HEK293 (cell line): ENCODE measurements at regions not wholly inside any gene's neighbourhood (a gene's known extent, or its start where the extent isn't known, plus 50 kb on each side); places are given as distances from the start of the nearest gene placed in this dataset.

Experiments used
- CTCF ChIA-PET: fragments of 350-600 bp; formaldehyde crosslinking; extraction: SDS; loops from one replicate; lab custom pipeline; 2021; ENCODE audit warnings: antibody characterized with exemption; lab: Yijun Ruan, JAX
- POLR2A ChIA-PET: fragments of 300-600 bp; formaldehyde crosslinking; extraction: SDS; loops from one replicate; lab custom pipeline; 2020; ENCODE audit warnings: antibody characterized with exemption, inconsistent platforms; lab: Yijun Ruan, JAX
- H3K27ac ChIP-seq: fragments of 200-500 bp; sonication (Bioruptor generic); 2 replicates; pipeline ENCODE4 v1.5.1; 2014; ENCODE audit warnings: low read depth, low read length, control low read depth, inconsistent platforms; ENCODE audit errors: extremely low read depth
- H3K36me3 ChIP-seq, 2 experiments: fragments of 200-500 bp in 1 of 2; sonication (Bioruptor generic) in 1 of 2; 1 replicate in 1 of 2; 2 replicates in 1 of 2; pipeline ENCODE4 v1.5.1; 2014 to 2017; ENCODE audit warnings: inconsistent platforms in 2 of 2, low read length in 2 of 2; ENCODE audit not compliant: control insufficient read depth in 2 of 2, insufficient read depth in 1 of 2
- H3K4me1 ChIP-seq: fragments of 200-500 bp; sonication (Bioruptor generic); 2 replicates; pipeline ENCODE4 v1.5.1; 2014; ENCODE audit warnings: mild to moderate bottlenecking, low read length, inconsistent platforms; ENCODE audit not compliant: control insufficient read depth, insufficient read depth
- H3K4me3 ChIP-seq: 2 replicates; pipeline ENCODE4 v1.5.1; 2011; ENCODE audit warnings: low read depth, mild to moderate bottlenecking, control low read depth, low read length, moderate library complexity
- H3K9me3 ChIP-seq: fragments of 200-500 bp; sonication (Bioruptor generic); 2 replicates; pipeline ENCODE4 v1.5.1; 2014; ENCODE audit warnings: low read depth, low read length, inconsistent platforms; ENCODE audit not compliant: control insufficient read depth, insufficient read depth
- GLI2 ChIP-seq: fragments of 450-650 bp; formaldehyde crosslinking; IDR thresholded peaks from 2 replicates; pipeline ENCODE4; 2017; ENCODE audit warnings: missing biosample characterization, missing genetic modification characterization, low read depth, borderline replicate concordance
- HOXD13 ChIP-seq: sonication (generic); formaldehyde crosslinking; IDR thresholded peaks from 2 replicates; pipeline ENCODE4 v1.8.0; 2022; ENCODE audit warnings: missing genetic modification reagents, borderline replicate concordance
- KLF10 ChIP-seq: fragments of 450-650 bp; IDR thresholded peaks from 2 replicates; pipeline ENCODE4 v1.5.1; 2018; ENCODE audit warnings: missing biosample characterization, mild to moderate bottlenecking, missing genetic modification characterization
- KLF16 ChIP-seq: fragments of 450-650 bp; formaldehyde crosslinking; IDR thresholded peaks from 2 replicates; pipeline ENCODE4 v1.5.1; 2017; ENCODE audit warnings: missing biosample characterization, missing genetic modification characterization
- MEIS1 ChIP-seq: sonication (generic); formaldehyde crosslinking; IDR thresholded peaks from 2 replicates; pipeline ENCODE4 v1.8.1; 2022; ENCODE audit warnings: missing genetic modification reagents, mild to moderate bottlenecking, borderline replicate concordance
- SETDB1 ChIP-seq: IDR thresholded peaks from one replicate; pipeline ENCODE4 v1.6.1; 2017; ENCODE audit warnings: mild to moderate bottlenecking, low read length, moderate library complexity, mixed read lengths; ENCODE audit not compliant: insufficient read length
- ZBTB17 ChIP-seq: fragments of 450-650 bp; formaldehyde crosslinking; IDR thresholded peaks from 2 replicates; pipeline ENCODE4 v1.5.1; 2016; ENCODE audit warnings: missing biosample characterization, missing genetic modification characterization
- ZBTB7A ChIP-seq: fragments of 450-650 bp; formaldehyde crosslinking; IDR thresholded peaks from 2 replicates; pipeline ENCODE4 v1.5.1; 2016; ENCODE audit warnings: low read depth, missing biosample characterization, missing genetic modification characterization
- ZNF121 ChIP-seq: fragments of 450-650 bp; formaldehyde crosslinking; IDR thresholded peaks from 2 replicates; pipeline ENCODE4 v1.5.1; 2016; ENCODE audit warnings: missing biosample characterization, missing genetic modification characterization
- ZNF211 ChIP-seq: fragments of 450-650 bp; formaldehyde crosslinking; IDR thresholded peaks from 2 replicates; pipeline ENCODE4 v1.5.1; 2016; ENCODE audit warnings: low read depth, missing biosample characterization, missing genetic modification characterization
- ZNF223 ChIP-seq: fragments of 450-650 bp; formaldehyde crosslinking; IDR thresholded peaks from 2 replicates; pipeline ENCODE4 v1.5.1; 2016; ENCODE audit warnings: missing biosample characterization, missing genetic modification characterization
- ZNF23 ChIP-seq: fragments of 450-650 bp; formaldehyde crosslinking; IDR thresholded peaks from 2 replicates; pipeline ENCODE4 v1.5.1; 2016; ENCODE audit warnings: missing biosample characterization, missing genetic modification characterization, borderline replicate concordance
- ZNF274 ChIP-seq, 2 experiments: fragments of 200-500 bp in 1 of 2; fragments of 450-650 bp in 1 of 2; sonication (Bioruptor generic) in 1 of 2; formaldehyde crosslinking in 1 of 2; IDR thresholded peaks; 2 replicates each; pipeline versions ENCODE4 v1.5.1 to v1.6.1; 2014 to 2016; ENCODE audit warnings: borderline replicate concordance in 1 of 2, inconsistent platforms in 1 of 2, low read length in 1 of 2, missing biosample characterization in 1 of 2, missing genetic modification characterization in 1 of 2
- ZNF354C ChIP-seq: fragments of 450-650 bp; formaldehyde crosslinking; IDR thresholded peaks from 2 replicates; pipeline ENCODE4 v1.5.1; 2016; ENCODE audit warnings: missing biosample characterization, missing genetic modification characterization, low read depth, borderline replicate concordance
- ZNF37A ChIP-seq: fragments of 450-650 bp; IDR thresholded peaks from 2 replicates; pipeline ENCODE4 v1.5.1; 2018; ENCODE audit warnings: missing biosample characterization, missing genetic modification characterization
- ZNF561 ChIP-seq: fragments of 450-650 bp; IDR thresholded peaks from 2 replicates; pipeline ENCODE4 v1.5.1; 2018; ENCODE audit warnings: missing biosample characterization, missing genetic modification characterization, borderline replicate concordance
- ZNF610 ChIP-seq: fragments of 450-650 bp; formaldehyde crosslinking; IDR thresholded peaks from 2 replicates; pipeline ENCODE4 v1.5.1; 2016; ENCODE audit warnings: missing biosample characterization, missing genetic modification characterization, borderline replicate concordance
- ZNF777 ChIP-seq: fragments of 450-650 bp; formaldehyde crosslinking; IDR thresholded peaks from 2 replicates; pipeline ENCODE4 v1.5.1; 2017; ENCODE audit warnings: missing biosample characterization, missing genetic modification characterization, borderline replicate concordance
- ZNF785 ChIP-seq: fragments of 450-650 bp; formaldehyde crosslinking; IDR thresholded peaks from 2 replicates; pipeline ENCODE4 v1.5.1; 2016; ENCODE audit warnings: missing biosample characterization, missing genetic modification characterization
- ZNF843 ChIP-seq: fragments of 450-650 bp; formaldehyde crosslinking; IDR thresholded peaks from 2 replicates; pipeline ENCODE4 v1.5.1; 2016; ENCODE audit warnings: missing biosample characterization, missing genetic modification characterization
- TF ChIP-seq, protein P1 (sequence below): fragments of 450-650 bp; formaldehyde crosslinking; IDR thresholded peaks from 2 replicates; pipeline ENCODE4 v1.5.1; 2017; ENCODE audit warnings: missing biosample characterization, missing genetic modification characterization
- TF ChIP-seq, protein P2 (sequence below): fragments of 450-650 bp; formaldehyde crosslinking; IDR thresholded peaks from 2 replicates; pipeline ENCODE4 v1.5.1; 2016; ENCODE audit warnings: missing biosample characterization, missing genetic modification characterization
- TF ChIP-seq, protein P3 (sequence below): fragments of 450-650 bp; formaldehyde crosslinking; IDR thresholded peaks from 2 replicates; pipeline ENCODE4 v1.5.1; 2016; ENCODE audit warnings: missing biosample characterization, missing genetic modification characterization
- TF ChIP-seq, protein P4 (sequence below): fragments of 450-650 bp; formaldehyde crosslinking; IDR thresholded peaks from 2 replicates; pipeline ENCODE4 v1.5.1; 2016; ENCODE audit warnings: missing biosample characterization, missing genetic modification characterization
- TF ChIP-seq, protein P5 (sequence below): fragments of 450-650 bp; formaldehyde crosslinking; IDR thresholded peaks from 2 replicates; pipeline ENCODE4 v1.5.1; 2016; ENCODE audit warnings: missing biosample characterization, missing genetic modification characterization
- TF ChIP-seq, protein P6 (sequence below): fragments of 450-650 bp; formaldehyde crosslinking; IDR thresholded peaks from 2 replicates; pipeline ENCODE4; 2016; ENCODE audit warnings: missing biosample characterization, missing genetic modification characterization

DNA sequence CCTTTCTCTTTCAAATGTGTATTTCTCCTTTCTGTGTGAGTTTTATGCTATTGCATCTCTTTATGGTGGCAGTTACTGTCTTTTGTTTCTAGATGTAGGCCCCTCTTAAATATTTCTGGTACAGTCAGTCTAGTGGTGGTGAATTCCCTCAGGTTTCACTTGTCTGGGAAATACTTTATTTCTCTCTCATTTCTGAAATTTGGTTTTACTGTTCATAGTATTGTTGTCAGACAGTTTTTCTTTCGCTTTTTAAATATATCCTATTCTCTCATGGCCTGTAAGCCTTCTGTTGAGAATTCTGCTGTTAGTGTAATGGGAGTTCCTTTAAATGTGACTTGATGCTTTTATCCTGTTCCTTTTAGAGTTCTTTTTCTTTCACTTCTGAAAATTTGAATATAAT is 874.0 kb downstream of the PLOD2 start:
- H3K4me1 ChIP-seq, result no peaks in the 10 kb centered on the region
- ChIA-PET POLR2A (no interaction called here), CTCF (interaction anchor here (0.7 kb wide), 1 partner anchor 17 kb away, joined by 3 read pairs; no protein-coding TSS in a partner anchor)
- H3K9me3 ChIP-seq, result no peaks in the 10 kb centered on the region
- TF ChIP-seq, protein P1, sequence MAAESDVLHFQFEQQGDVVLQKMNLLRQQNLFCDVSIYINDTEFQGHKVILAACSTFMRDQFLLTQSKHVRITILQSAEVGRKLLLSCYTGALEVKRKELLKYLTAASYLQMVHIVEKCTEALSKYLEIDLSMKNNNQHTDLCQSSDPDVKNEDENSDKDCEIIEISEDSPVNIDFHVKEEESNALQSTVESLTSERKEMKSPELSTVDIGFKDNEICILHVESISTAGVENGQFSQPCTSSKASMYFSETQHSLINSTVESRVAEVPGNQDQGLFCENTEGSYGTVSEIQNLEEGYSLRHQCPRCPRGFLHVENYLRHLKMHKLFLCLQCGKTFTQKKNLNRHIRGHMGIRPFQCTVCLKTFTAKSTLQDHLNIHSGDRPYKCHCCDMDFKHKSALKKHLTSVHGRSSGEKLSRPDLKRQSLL (tag by site-specific recombination), result no peak
- TF ChIP-seq, protein P2, sequence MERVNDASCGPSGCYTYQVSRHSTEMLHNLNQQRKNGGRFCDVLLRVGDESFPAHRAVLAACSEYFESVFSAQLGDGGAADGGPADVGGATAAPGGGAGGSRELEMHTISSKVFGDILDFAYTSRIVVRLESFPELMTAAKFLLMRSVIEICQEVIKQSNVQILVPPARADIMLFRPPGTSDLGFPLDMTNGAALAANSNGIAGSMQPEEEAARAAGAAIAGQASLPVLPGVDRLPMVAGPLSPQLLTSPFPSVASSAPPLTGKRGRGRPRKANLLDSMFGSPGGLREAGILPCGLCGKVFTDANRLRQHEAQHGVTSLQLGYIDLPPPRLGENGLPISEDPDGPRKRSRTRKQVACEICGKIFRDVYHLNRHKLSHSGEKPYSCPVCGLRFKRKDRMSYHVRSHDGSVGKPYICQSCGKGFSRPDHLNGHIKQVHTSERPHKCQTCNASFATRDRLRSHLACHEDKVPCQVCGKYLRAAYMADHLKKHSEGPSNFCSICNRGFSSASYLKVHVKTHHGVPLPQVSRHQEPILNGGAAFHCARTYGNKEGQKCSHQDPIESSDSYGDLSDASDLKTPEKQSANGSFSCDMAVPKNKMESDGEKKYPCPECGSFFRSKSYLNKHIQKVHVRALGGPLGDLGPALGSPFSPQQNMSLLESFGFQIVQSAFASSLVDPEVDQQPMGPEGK, result no peak
- TF ChIP-seq ZNF211, result no peak
- TF ChIP-seq ZNF777 (tag by site-specific recombination), result no peak
- no peak for TF ChIP-seq ZNF785 (tag by site-specific recombination)
- TF ChIP-seq ZNF37A (tag by site-specific recombination), result no peak
- no peak for TF ChIP-seq ZNF610 (tag by site-specific recombination)
- no peak for TF ChIP-seq ZNF274 (IDR thresholded peaks at IDR 0.05; ENCODE audit: low read length)
- TF ChIP-seq ZNF274 (tag by site-specific recombination; IDR thresholded peaks at IDR 0.05; ENCODE audit: borderline replicate concordance), result no peak
- no peak for TF ChIP-seq KLF10
- TF ChIP-seq, protein P3, sequence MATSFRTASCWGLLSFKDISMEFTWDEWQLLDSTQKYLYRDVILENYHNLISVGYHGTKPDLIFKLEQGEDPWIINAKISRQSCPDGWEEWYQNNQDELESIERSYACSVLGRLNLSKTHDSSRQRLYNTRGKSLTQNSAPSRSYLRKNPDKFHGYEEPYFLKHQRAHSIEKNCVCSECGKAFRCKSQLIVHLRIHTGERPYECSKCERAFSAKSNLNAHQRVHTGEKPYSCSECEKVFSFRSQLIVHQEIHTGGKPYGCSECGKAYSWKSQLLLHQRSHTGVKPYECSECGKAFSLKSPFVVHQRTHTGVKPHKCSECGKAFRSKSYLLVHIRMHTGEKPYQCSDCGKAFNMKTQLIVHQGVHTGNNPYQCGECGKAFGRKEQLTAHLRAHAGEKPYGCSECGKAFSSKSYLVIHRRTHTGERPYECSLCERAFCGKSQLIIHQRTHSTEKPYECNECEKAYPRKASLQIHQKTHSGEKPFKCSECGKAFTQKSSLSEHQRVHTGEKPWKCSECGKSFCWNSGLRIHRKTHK, result no peak
- no peak for TF ChIP-seq MEIS1 (CRISPR knock-in tag)
- TF ChIP-seq ZNF23, result no peak
- no peak for TF ChIP-seq HOXD13
- TF ChIP-seq, protein P4, sequence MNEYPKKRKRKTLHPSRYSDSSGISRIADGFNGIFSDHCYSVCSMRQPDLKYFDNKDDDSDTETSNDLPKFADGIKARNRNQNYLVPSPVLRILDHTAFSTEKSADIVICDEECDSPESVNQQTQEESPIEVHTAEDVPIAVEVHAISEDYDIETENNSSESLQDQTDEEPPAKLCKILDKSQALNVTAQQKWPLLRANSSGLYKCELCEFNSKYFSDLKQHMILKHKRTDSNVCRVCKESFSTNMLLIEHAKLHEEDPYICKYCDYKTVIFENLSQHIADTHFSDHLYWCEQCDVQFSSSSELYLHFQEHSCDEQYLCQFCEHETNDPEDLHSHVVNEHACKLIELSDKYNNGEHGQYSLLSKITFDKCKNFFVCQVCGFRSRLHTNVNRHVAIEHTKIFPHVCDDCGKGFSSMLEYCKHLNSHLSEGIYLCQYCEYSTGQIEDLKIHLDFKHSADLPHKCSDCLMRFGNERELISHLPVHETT (tag by site-specific recombination), result no peak
- no peak for TF ChIP-seq KLF16 (tag by site-specific recombination)
- TF ChIP-seq ZNF354C (tag by site-specific recombination), result no peak
- no peak for TF ChIP-seq SETDB1
- no peak overlapping the region for H3K27ac ChIP-seq
- no peak overlapping the region for H3K4me3 ChIP-seq
- no peaks in the 10 kb centered on the region for H3K36me3 ChIP-seq

DNA sequence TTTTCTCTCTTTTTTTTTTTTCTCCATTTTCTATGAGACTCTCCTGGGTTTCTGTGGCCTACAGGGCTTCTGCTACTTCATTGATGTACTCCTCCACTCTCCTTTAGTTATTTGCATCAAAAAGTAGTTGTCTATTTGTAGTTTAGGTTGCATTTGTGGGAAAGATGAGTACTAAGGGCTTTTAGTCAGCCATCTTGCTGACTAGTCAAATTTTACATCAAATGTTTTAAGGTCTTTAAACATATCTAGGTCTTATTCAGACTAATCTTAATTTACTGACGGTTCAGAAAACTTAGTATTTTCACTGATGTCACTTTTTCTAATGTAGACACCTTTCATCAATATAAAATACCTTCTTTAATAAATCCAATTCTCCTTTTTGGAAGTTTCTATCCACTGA is 871.0 kb downstream of the PLOD2 start:
- Histone ChIP-seq H3K4me1 (no peaks in the 10 kb centered on the region), H3K4me3 (no peak overlapping the region), H3K36me3 (no peaks in the 10 kb centered on the region), H3K27ac (no peak overlapping the region), H3K9me3 (no peaks in the 10 kb centered on the region)
- ChIA-PET POLR2A (no interaction called here), CTCF (no interaction called here)
- TF ChIP-seq ZNF223 (tag by site-specific recombination) (no peak), ZBTB17 (tag by site-specific recombination) (no peak), ZNF843 (tag by site-specific recombination) (no peak), ZNF561 (tag by site-specific recombination) (no peak), ZNF121 (no peak), GLI2 (tag by site-specific recombination) (no peak), ZBTB7A (tag by site-specific recombination) (no peak)
- TF ChIP-seq, protein P5, sequence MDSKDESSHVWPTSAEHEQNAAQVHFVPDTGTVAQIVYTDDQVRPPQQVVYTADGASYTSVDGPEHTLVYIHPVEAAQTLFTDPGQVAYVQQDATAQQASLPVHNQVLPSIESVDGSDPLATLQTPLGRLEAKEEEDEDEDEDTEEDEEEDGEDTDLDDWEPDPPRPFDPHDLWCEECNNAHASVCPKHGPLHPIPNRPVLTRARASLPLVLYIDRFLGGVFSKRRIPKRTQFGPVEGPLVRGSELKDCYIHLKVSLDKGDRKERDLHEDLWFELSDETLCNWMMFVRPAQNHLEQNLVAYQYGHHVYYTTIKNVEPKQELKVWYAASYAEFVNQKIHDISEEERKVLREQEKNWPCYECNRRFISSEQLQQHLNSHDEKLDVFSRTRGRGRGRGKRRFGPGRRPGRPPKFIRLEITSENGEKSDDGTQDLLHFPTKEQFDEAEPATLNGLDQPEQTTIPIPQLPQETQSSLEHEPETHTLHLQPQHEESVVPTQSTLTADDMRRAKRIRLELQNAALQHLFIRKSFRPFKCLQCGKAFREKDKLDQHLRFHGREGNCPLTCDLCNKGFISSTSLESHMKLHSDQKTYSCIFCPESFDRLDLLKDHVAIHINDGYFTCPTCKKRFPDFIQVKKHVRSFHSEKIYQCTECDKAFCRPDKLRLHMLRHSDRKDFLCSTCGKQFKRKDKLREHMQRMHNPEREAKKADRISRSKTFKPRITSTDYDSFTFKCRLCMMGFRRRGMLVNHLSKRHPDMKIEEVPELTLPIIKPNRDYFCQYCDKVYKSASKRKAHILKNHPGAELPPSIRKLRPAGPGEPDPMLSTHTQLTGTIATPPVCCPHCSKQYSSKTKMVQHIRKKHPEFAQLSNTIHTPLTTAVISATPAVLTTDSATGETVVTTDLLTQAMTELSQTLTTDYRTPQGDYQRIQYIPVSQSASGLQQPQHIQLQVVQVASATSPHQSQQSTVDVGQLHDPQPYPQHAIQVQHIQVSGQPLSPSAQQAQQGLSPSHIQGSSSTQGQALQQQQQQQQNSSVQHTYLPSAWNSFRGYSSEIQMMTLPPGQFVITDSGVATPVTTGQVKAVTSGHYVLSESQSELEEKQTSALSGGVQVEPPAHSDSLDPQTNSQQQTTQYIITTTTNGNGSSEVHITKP (tag by site-specific recombination), result no peak
- TF ChIP-seq, protein P6, sequence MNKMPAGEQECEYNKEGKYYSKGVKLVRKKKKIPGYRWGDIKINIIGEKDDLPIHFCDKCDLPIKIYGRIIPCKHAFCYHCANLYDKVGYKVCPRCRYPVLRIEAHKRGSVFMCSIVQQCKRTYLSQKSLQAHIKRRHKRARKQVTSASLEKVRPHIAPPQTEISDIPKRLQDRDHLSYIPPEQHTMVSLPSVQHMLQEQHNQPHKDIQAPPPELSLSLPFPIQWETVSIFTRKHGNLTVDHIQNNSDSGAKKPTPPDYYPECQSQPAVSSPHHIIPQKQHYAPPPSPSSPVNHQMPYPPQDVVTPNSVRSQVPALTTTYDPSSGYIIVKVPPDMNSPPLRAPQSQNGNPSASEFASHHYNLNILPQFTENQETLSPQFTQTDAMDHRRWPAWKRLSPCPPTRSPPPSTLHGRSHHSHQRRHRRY (tag by site-specific recombination), result no peak
